HG03432 (cell line): ENCODE measurements at regions not wholly inside any gene's neighbourhood (a gene's known extent, or its start where the extent isn't known, plus 50 kb on each side); places are given as distances from the start of the nearest gene placed in this dataset.

ENCODE experiments used
- ATAC-seq: cut with Tn5 transposase; IDR thresholded peaks from one replicate; pipeline ENCODE4 v1.9.1; 2021; ENCODE audit warnings: mild to moderate bottlenecking, moderate library complexity; ENCODE audit not compliant: unreplicated experiment

- peak; percentile 72 for ATAC-seq
Observed at GRCh38 chr9:23123048-23123632, 676.5 kb downstream of the DMRTA1 start.

GRCh38 chr9:23145467-23145866 lies 680.6 kb downstream of the ELAVL2 start:
- no peak for ATAC-seq

DNA sequence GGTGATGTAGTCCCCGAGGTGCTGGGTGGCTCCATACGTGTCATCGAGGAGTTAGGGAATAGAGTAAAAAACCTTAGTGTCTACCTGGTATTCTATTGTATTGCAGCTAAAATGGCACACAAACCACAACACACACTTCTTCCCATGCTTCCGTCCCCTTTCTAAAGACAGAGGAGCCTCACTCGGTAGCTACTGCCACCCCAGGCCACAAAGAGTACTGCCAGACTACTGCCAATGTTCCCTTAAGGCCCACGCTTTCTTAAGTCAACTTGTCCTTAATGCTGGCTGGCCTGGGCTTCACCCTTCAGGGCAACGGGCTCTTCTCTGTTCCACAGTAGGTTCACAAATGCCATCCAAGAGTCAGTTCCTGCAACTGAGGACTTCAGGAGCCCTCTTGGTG lies 673.0 kb downstream of the ELAVL2 start:
- peak; percentile 45 for ATAC-seq

DNA sequence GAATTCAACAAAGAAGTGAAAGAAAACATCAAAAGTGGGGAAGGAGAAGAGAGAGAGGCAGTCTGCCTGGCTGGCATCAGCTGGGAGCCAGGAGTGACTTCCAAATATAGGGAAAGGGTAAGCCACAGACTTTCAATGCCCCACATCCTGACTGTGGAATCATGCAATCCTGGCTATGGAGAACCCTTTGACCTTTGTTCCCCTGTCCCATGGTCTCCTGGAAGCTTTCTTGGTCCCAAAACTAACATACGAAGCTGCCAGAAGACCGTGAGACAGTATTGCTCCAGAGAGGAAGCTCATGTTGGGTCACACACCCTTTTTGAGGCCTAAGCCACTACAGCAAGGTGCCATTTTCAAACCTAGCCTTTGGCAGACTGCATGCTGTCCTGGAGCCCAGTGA lies 665.5 kb downstream of the ELAVL2 start:
- ATAC-seq: no peak

- ATAC-seq: no peak
Observed at GRCh38 chr9:23160952-23161469, 665.0 kb downstream of the ELAVL2 start.

GRCh38 chr9:23162789-23163188 lies 663.3 kb downstream of the ELAVL2 start:
- no peak for ATAC-seq

DNA sequence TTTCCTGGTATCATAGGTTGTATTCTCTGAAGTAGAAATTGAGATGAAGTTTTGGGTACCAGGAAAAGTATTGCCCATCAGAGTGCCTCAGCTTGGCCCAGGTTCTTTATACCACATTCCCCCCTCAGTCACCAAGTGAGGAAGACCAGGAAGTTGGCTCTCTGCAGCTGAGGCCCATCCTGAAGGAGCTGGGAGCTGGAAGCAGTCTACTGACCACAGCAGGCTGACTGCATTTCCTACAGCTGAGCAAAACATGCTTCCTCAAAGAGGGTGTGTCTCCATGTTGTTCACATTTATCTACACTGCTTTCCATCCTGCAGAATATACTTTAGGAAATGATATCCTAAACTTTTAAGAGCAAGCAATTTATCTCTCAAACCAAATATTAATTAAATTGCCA lies 654.6 kb downstream of the ELAVL2 start:
- no peak for ATAC-seq

DNA sequence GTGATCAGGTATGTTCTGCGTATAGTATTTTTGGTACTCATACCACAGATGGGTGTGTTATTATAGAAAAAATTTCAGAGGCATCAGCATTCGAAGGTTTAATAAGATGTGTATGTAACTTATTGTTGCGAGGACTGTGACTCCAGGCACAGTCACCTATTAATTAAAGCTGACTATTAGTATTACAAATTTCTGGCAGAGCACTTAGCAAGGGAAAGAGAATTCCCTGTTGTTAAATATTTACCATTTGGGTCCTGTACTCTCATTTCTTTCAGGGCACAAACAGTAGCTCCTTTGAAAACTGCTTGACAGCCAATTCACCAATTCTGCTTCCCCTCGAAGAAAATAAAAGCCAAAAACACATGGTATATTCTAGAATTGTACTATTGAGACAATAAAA lies 653.8 kb downstream of the ELAVL2 start:
- no peak for ATAC-seq

GRCh38 chr9:23172979-23173637 lies 652.9 kb downstream of the ELAVL2 start:
- no peak for ATAC-seq

- no peak for ATAC-seq
Observed at GRCh38 chr9:23194281-23194680, 631.8 kb downstream of the ELAVL2 start.

DNA sequence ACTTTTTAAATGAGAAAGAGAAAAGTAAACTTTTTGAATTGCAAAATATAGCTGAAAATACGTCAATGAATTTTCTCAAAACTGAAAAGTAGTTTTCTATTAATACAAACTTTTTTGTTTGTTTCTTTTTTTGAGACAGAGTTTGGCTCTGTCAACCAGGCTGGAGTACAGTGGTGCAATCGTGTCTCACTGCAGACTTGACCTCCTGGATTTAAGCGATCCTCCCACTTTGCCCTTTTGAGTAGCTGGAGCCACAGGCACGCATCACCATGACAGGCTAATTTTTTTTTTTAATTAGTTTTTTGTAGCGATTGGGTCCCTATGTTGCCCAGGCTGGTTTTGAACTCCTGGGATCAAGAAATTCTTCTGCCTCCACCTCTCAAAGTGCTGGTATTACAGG lies 610.4 kb downstream of the ELAVL2 start:
- no peak for ATAC-seq

DNA sequence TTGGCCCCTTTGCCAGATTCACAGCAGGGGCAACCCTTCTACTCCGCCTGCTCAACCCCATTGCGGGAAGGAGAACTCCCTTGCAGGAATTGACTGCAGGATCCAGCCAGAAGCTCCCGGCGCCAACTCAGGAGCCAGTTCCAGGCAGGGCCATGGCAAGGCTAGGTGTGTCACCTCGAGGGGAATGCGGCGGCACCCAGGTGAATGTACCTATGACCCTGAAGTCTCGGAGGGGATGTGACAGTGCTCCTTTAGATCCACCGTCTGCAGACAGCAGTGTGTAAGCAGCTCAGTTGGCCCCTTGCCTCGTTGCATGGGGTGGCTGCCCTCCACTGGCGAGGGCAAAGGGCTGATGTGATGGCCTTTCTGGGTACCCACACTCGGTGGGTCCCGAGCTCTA lies 606.6 kb downstream of the ELAVL2 start:
- ATAC-seq: no peak

DNA sequence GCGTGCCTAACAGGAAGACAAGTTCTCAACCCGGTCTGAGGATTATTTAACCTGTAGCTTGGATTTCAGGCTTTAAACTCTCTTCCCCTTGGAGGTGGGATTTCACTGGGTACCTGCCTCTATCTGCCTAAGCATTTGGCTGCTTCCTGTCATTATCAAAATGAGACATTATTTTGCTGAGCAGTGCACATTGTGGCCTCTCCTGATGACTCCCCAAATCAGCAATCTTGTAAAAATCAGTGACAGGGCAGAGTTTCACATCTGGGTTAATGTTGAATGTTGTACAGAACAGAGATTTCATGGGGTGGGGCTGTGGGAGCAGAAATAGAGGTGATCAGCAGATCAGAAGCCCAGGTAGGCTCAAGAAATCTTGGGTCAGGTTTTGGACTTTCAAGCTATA lies 605.9 kb downstream of the ELAVL2 start:
- no peak for ATAC-seq

GRCh38 chr9:23220957-23221356 lies 605.1 kb downstream of the ELAVL2 start:
- no peak for ATAC-seq

DNA sequence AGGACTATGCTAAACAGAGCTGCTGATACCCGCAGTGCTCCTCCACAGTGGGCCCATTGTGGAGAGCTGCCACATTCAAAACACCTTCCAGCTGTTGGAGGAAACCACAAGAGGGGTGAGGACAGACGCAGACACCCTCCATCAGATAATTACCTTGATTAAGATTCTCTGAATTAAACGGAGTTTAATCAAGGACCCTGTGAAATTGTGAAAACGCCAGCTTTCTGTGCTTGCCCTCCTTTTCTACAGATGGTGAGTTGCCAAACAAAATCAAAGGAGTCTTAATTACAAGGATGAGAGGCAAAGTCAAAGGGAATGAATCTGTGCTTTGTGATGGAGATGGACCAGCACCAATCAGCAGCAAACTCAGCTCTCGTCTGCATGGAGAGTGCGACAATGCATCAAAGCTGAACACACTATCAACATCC lies 596.1 kb downstream of the ELAVL2 start:
- ATAC-seq: no peak

GRCh38 chr9:23232831-23233230 lies 593.2 kb downstream of the ELAVL2 start:
- ATAC-seq: no peak

DNA sequence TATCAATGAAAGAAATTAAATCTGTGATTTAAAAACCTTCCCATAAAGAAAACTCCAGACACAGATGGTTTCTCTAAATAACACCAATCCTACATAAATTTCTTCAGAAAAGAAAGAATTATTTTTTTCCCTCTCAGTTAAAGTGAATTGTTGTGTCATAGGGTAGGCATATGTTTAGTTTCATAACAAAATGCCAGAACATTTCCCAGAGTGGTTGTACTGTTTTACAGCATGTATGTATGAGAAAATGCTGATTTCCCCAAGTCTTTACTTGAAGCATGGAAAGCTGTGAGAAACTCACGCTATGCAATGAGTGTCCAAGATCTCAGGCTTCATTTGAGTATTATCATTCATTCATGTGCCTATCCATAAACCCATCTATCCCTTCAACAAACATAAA lies 582.5 kb downstream of the ELAVL2 start:
- ATAC-seq: no peak

- ATAC-seq: no peak
Observed at GRCh38 chr9:23245067-23245466, 581.0 kb downstream of the ELAVL2 start.

GRCh38 chr9:23254404-23255184 lies 571.4 kb downstream of the ELAVL2 start:
- ATAC-seq: no peak

GRCh38 chr9:23255346-23255745 lies 570.7 kb downstream of the ELAVL2 start:
- no peak for ATAC-seq

- ATAC-seq: no peak
Observed at GRCh38 chr9:23258569-23258968, 567.5 kb downstream of the ELAVL2 start.

DNA sequence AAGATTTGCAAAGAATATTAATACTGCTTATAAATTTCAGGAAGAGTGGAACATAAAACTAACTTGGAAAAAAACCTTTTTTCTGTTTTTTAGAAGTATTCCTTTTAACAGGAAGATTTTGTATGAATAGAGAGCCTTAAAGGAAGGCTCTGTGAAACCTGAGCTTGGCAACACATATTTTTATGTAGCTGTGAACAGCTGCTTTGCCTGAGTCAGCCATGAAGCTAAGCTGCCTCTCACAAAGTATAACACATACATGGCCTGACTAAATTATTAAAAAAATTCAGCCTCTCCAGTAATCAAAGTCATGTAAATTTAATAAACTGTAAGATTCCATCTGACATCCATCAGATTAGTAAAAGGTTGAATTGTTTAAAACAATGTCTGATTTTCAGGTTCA lies 547.5 kb downstream of the ELAVL2 start:
- no peak for ATAC-seq
